NCI-H128 (cell line): ENCODE measurements at regions not wholly inside any gene's neighbourhood (a gene's known extent, or its start where the extent isn't known, plus 50 kb on each side); places are given as distances from the start of the nearest gene placed in this dataset.
"Not testable (repeated sequence)": the region's sequence is repeated elsewhere in the genome, so short reads cannot be mapped to it uniquely, and the experiment has no call there.

ENCODE experiments used
- DNase-seq: peaks from one replicate; lab custom pipeline; 2025; ENCODE audit not compliant: unreplicated experiment; lab: John Stamatoyannopoulos, UW

- DNase-seq = no peak
Observed at GRCh38 chr2:35462226-35462998, 893.2 kb upstream of the CRIM1 start.

DNA sequence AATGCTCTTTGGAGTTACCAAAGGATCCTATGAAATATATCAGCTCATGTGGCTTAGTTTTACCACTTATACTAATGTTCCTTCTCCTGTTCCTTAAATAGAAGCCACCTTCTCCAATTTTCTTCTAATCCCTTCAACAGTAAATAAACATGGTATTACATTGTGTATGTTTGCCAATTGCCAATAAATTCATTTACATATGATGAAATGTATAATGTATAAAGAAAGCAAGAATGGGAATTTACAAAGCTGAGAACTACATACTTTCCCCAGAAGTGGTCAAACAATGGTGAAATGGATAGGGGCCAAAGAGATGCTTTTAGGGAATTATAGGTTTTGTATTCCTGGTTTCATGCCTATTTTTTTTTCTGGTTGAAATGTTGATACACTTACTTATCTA is 894.2 kb upstream of the CRIM1 start:
- DNase-seq = no peak

DNA sequence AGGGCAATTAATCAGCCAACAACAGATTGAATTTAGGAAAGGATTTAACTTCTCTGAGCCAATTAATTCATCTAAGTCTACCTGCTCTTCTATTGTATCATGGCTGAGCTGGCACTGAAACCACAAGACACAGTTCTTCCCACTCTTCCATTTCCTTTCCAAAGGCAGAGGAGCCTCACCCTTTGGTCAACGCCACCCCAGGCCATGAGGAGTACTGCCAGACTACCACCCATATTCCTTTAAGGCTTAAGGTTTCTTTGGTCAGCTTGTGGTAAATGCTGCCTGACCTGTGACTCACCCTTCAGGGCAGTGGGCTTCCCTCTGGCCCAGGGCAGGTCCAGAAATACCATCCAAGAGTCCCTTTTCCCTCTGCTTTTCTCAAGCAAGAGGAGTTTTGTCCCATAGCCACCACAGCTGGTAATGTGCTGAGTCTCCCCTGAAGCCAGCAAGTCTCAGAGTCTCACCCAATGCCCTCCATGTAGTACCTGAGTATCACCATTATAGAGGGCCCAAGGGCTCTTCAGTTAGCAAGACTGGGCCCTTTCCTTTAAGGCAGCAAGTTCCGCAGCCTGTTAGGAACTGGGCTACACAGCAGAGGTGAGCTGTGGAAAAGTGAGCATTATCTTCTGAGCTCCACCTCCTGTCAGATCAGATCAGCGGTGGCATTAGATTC is 900.5 kb upstream of the CRIM1 start:
- no peak for DNase-seq

DNA sequence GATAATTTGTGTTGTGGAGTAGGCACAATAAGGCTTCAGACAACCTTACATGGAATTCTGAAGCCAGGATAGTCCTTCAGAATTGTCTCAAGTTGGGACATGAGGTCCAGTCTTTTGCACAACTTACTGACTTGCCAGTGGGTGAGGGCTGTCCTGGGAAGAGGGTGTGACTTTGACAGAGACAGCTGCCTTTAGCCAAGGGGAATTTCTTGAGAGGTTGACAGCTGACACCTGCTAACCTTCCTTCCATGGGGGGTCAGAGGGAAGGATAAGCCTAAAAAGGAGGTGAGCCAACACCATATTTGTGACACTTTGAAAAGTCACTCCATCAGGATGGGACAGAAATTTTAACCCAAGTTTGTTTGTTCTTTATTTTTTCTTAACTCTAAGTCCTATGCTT is 907.8 kb upstream of the CRIM1 start:
- DNase-seq = no peak

- no peak for DNase-seq
Observed at GRCh38 chr2:35447215-35447614, 908.4 kb upstream of the CRIM1 start.

- no peak for DNase-seq
Observed at GRCh38 chr2:35443087-35443486, 912.5 kb upstream of the CRIM1 start.

- DNase-seq = not testable (repeated sequence)
Observed at GRCh38 chr2:35441575-35441974, 914.0 kb upstream of the CRIM1 start.

DNA sequence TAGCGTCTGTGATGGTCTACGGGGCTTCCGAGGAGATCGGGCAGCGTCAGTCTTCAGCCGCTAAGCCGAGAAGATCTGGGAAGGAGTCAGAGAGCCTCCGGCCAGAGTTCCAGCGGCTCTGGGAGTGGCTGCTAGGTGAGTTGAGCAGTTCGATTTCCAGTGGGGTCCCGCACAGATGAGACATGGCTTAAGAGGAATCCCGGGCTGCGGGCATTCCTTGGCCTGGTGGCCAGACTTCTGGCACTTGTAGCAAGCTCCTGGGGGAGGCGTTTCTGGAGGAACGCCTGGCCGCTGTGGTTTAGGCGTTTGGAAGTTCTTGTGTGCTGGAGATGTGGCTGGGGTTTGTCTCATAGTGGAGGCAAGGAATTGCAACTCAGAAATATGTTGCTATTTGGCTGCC is 915.3 kb upstream of the CRIM1 start:
- not testable (repeated sequence) for DNase-seq

- not testable (repeated sequence) for DNase-seq
Observed at GRCh38 chr2:35436893-35437292, 918.7 kb upstream of the CRIM1 start.

- no peak for DNase-seq
Observed at GRCh38 chr2:35428548-35428947, 927.0 kb upstream of the CRIM1 start.

GRCh38 chr2:35421485-35421884 is 934.1 kb upstream of the CRIM1 start:
- no peak for DNase-seq

- no peak for DNase-seq
Observed at GRCh38 chr2:35417293-35417692, 938.3 kb upstream of the CRIM1 start.

GRCh38 chr2:35416391-35417140 is 939.0 kb upstream of the CRIM1 start:
- DNase-seq = no peak

DNA sequence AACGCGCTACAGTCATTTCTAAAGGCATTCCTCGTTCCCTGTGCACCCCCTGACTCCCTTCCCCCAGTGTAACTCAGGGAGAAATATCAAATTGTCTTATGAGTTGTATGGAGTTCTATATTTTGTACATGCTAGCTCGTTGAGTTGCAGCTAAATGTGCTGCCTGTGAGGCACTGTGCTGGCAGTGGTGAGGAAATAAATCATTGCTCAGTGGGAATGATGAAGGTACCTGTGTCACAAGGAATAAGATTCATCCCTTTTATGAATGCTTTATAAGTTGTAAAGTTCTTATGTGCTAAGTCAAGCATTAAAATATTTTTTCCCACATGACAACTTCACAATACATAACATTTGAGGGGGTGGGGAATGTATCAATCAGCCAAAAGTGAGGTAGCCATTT is 939.6 kb upstream of the CRIM1 start:
- DNase-seq = no peak

DNA sequence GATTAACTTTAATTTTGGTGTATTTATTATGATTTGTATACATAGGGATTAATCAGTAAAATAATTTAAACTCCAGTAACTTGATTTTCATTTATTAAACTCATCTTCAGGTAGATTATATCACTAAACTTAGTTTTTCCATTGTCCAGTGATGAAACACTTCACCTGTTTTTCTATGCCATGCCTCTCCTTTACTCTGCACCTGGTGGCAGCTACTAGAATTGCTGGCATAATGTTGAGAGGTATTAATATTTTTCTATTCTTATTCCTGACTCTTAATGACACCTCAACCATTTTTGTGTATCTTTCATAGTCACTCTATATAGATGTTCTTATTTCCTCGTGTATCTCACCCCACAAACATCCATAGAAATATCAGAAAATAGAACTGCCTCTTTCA is 940.3 kb upstream of the CRIM1 start:
- no peak for DNase-seq

- DNase-seq = no peak
Observed at GRCh38 chr2:35410431-35411061, 945.0 kb upstream of the CRIM1 start.

- no peak for DNase-seq
Observed at GRCh38 chr2:35409762-35410161, 945.8 kb upstream of the CRIM1 start.

GRCh38 chr2:35408320-35408719 is 947.3 kb upstream of the CRIM1 start:
- no peak for DNase-seq

GRCh38 chr2:35391736-35392442 is 963.7 kb upstream of the CRIM1 start:
- DNase-seq = no peak

DNA sequence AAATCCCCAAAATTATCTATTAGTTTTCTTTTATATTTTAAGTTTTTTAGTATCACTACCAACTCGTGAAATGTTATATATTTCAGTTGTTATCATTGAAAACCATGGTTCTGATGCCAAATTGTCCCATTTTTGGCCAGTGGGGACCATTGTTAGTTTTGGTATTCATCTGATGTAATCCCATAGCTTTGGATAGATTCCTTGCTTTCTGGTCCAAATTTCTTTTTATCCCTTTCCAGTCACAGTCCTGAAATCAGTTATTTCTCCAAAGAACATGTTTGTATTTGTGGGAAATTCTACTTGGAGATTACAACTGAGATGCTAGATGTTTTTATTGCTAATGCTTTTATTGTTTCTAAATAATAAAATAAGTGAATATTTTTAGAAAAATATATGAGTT is 976.8 kb upstream of the CRIM1 start:
- no peak for DNase-seq

GRCh38 chr2:35374845-35375244 is 980.7 kb upstream of the CRIM1 start:
- DNase-seq = no peak
